Endothelial cell of umbilical vein (primary cell): ENCODE measurements at regions not wholly inside any gene's neighbourhood (a gene's known extent, or its start where the extent isn't known, plus 50 kb on each side); places are given as distances from the start of the nearest gene placed in this dataset.

Source experiments
- BruUV-seq: library from RNA; stranded (reverse); fragments of 400-500 nt; replicated peaks from 2 replicates; lab custom pipeline; 2021; lab: Mats Ljungman, UMichigan
- CTCF ChIA-PET: fragments of 300-600, 350-600 bp; sonication (Branson Sonifier 250); formaldehyde crosslinking; loops from one replicate; lab custom pipeline; 2021; ENCODE audit warnings: antibody characterized with exemption, inconsistent platforms; lab: Charles Lee
- POLR2A ChIA-PET: fragments of 300-600, 350-600 bp; sonication (Branson Sonifier 250); formaldehyde crosslinking; loops from one replicate; lab custom pipeline; 2021; ENCODE audit warnings: antibody characterized with exemption, inconsistent platforms; lab: Charles Lee
- DNase-seq: peaks from one replicate; pipeline ENCODE4 v3.0.0-alpha.2; 2011; ENCODE audit warnings: low read depth, low spot score
- FAIRE-seq: peaks from 2 replicates; lab custom pipeline; 2011; peaks lifted over from hg19 to GRCh38; lab: Jason Lieb, UNC
- H2AFZ ChIP-seq: 2 replicates; pipeline ENCODE4 v1.6.0; 2012; ENCODE audit warnings: low read depth, low read length, control low read depth, inconsistent platforms
- H3K27ac ChIP-seq: 2 replicates; pipeline ENCODE4 v1.5.1; 2011; ENCODE audit warnings: low read depth, mild to moderate bottlenecking, control low read depth, low read length, moderate library complexity; ENCODE audit not compliant: insufficient read depth
- H3K27me3 ChIP-seq, 2 experiments: 2 replicates each; pipeline versions ENCODE4 v1.6.0 to v1.6.1; 2011; ENCODE audit warnings: low read length in 2 of 2, mixed read lengths in 1 of 2; ENCODE audit not compliant: control insufficient read depth in 2 of 2, insufficient read depth in 2 of 2
- H3K36me3 ChIP-seq, 2 experiments: 2 replicates in 1 of 2; 3 replicates in 1 of 2; pipeline ENCODE4 v1.5.1; 2011; ENCODE audit warnings: low read length in 2 of 2, mild to moderate bottlenecking in 1 of 2, moderate library complexity in 1 of 2; ENCODE audit not compliant: control insufficient read depth in 2 of 2, insufficient read depth in 2 of 2; ENCODE audit errors: extremely low read depth in 1 of 2
- H3K4me1 ChIP-seq: 3 replicates; pipeline ENCODE4 v1.5.1; 2011; ENCODE audit warnings: mild to moderate bottlenecking, low read length; ENCODE audit not compliant: control insufficient read depth, insufficient read depth; ENCODE audit errors: extremely low read depth
- H3K4me2 ChIP-seq: 2 replicates; pipeline ENCODE4 v1.6.1; 2011; ENCODE audit warnings: low read length, control low read depth, mixed read lengths; ENCODE audit not compliant: insufficient read depth
- H3K4me3 ChIP-seq, 3 experiments: fragments of 200-600 bp in 1 of 3; sonication (generic), shearing (Covaris generic) in 1 of 3; replicated peaks in 1 of 3; 2 replicates each; pipeline ENCODE4 v1.5.1; 2011 to 2016; ENCODE audit warnings: control low read depth in 3 of 3, low read length in 3 of 3, mild to moderate bottlenecking in 2 of 3, inconsistent platforms in 1 of 3, low read depth in 1 of 3, moderate library complexity in 1 of 3; ENCODE audit not compliant: insufficient read depth in 1 of 3
- H3K79me2 ChIP-seq: 2 replicates; pipeline ENCODE4 v1.6.0; 2012; ENCODE audit warnings: low read length, inconsistent platforms; ENCODE audit not compliant: control insufficient read depth, insufficient read depth
- H3K9ac ChIP-seq: replicated peaks from 2 replicates; pipeline ENCODE3; 2011; ENCODE audit warnings: low read length, control low read depth; ENCODE audit not compliant: insufficient read depth; ENCODE audit errors: extremely low read depth
- H3K9me1 ChIP-seq: replicated peaks from 3 replicates; pipeline ENCODE4 v1.6.0; 2011; ENCODE audit warnings: mild to moderate bottlenecking, low read length; ENCODE audit not compliant: control insufficient read depth, insufficient read depth; ENCODE audit errors: extremely low read depth
- H3K9me3 ChIP-seq: replicated peaks from 2 replicates; pipeline ENCODE4 v1.5.1; 2012; ENCODE audit warnings: low read length, inconsistent platforms; ENCODE audit not compliant: control insufficient read depth, insufficient read depth
- H4K20me1 ChIP-seq: replicated peaks from 2 replicates; pipeline ENCODE3; 2011; ENCODE audit warnings: mild to moderate bottlenecking, low read length; ENCODE audit not compliant: control insufficient read depth, insufficient read depth; ENCODE audit errors: extremely low read depth
- EZH2 ChIP-seq: IDR thresholded peaks from 2 replicates; pipeline ENCODE4 v1.6.1; 2012; ENCODE audit warnings: borderline replicate concordance, low read depth, mild to moderate bottlenecking, moderate library complexity, low read length, inconsistent platforms; ENCODE audit not compliant: severe bottlenecking
- FOS ChIP-seq: IDR thresholded peaks from 2 replicates; pipeline ENCODE4 v1.6.1; 2011; ENCODE audit warnings: mild to moderate bottlenecking, low read length, moderate library complexity, borderline replicate concordance; ENCODE audit not compliant: insufficient read depth
- GATA2 ChIP-seq: IDR thresholded peaks from 2 replicates; pipeline ENCODE4 v1.7.0; 2011; ENCODE audit warnings: low read depth, mild to moderate bottlenecking, moderate library complexity, mixed read lengths, low read length; ENCODE audit not compliant: insufficient read length, insufficient read depth
- JUN ChIP-seq: IDR thresholded peaks from 2 replicates; pipeline ENCODE4 v1.6.1; 2011; ENCODE audit warnings: borderline replicate concordance, low read depth; ENCODE audit not compliant: insufficient read length, insufficient read depth
- POLR2A ChIP-seq: IDR thresholded peaks from 2 replicates; pipeline ENCODE4 v1.6.1; 2012; ENCODE audit warnings: low read depth, mild to moderate bottlenecking, control low read depth, low read length
- POLR2AphosphoS5 ChIP-seq: IDR thresholded peaks from 2 replicates; pipeline ENCODE4 v1.6.1; 2012; ENCODE audit warnings: low read depth, mild to moderate bottlenecking, control low read depth, low read length, moderate library complexity; ENCODE audit not compliant: insufficient read depth
- dilution Hi-C: fragments of 300-500 bp; cut with MboI; formaldehyde crosslinking; loops from one replicate; pipeline ENCODE4 v1.15.0; 2019; ENCODE audit warnings: low sequenced_read_pairs; ENCODE audit not compliant: extremely low pct_ligation_motif_present
- intact Hi-C: fragments of 100-400 bp; cut with micrococcal nuclease; formaldehyde crosslinking; loops from one replicate; pipeline ENCODE4 v1.10.0; 2022
- TF ChIP-seq, protein P1 (sequence below), 2 donors: IDR thresholded peaks; 1 replicate in 1 of 2; 2 replicates in 1 of 2; pipeline ENCODE4 v1.5.1; 2011; ENCODE audit warnings: low read length in 2 of 2, mild to moderate bottlenecking in 2 of 2, moderate library complexity in 2 of 2, control low read depth in 1 of 2, inconsistent platforms in 1 of 2, low read depth in 1 of 2; ENCODE audit not compliant: insufficient read depth in 1 of 2; ENCODE audit errors: extremely low read depth in 1 of 2
- TF ChIP-seq, protein P2 (sequence below): IDR thresholded peaks from 2 replicates; pipeline ENCODE4 v1.6.1; 2011; ENCODE audit not compliant: insufficient read depth, insufficient read length

GRCh38 chr10:44697116-44697515, 214.0 kb upstream of the TMEM72 start:
- DNase-seq (no peak), FAIRE-seq (no peak)
- no peak overlapping the region for H3K27ac ChIP-seq
- no peaks in the 10 kb centered on the region for H3K27me3 ChIP-seq
- no peaks in the 10 kb centered on the region for H3K79me2 ChIP-seq
- TF ChIP-seq POLR2AphosphoS5 (no peak), EZH2 (no peak), FOS (no peak), JUN (no peak)
- no peaks in the 10 kb centered on the region for H4K20me1 ChIP-seq
- intact Hi-C loops = no loop called here
- CTCF ChIA-PET = no interaction called here
- no peak overlapping the region for H3K4me3 ChIP-seq
- no peaks in the 10 kb centered on the region for H3K36me3 ChIP-seq
- no peaks in the 10 kb centered on the region for H3K9me1 ChIP-seq
- BruUV-seq = no TSS peak
- H3K9me3 ChIP-seq = no peaks in the 10 kb centered on the region
- no peak overlapping the region for H2AFZ ChIP-seq
- no peak overlapping the region for H3K9ac ChIP-seq
- POLR2A ChIA-PET = interaction anchor here (0.6 kb wide), 1 partner anchor 279 kb away, joined by 3 read pairs; no protein-coding TSS in a partner anchor
- H3K4me1 ChIP-seq = no peaks in the 10 kb centered on the region
- dilution Hi-C loops = no loop called here
- H3K4me2 ChIP-seq = no peak overlapping the region

DNA sequence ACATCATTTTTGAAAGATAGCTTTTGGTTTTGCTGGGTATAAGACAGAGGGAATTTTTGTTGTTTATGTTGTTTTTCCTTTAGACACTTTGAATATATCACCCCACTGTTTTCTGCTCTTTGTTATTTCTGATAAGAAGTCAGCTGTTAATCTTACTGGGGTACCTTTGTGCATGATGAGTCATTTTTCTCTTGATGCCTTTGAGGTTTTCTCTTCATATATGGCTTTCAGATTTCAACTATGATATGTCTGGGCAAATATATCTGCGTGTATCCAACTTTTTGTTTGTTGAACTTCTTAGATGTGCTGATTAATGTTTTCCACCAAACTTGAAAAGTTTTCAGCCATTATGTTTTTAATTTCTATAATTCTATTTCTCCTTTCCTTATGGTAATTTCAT, 208.6 kb upstream of the TMEM72 start:
- Histone ChIP-seq H3K9me3 (no peaks in the 10 kb centered on the region), H3K4me1 (no peaks in the 10 kb centered on the region), H3K36me3 (no peaks in the 10 kb centered on the region), H3K4me2 (no peak overlapping the region), H3K27me3 (no peaks in the 10 kb centered on the region), H3K9ac (no peak overlapping the region), H3K79me2 (no peaks in the 10 kb centered on the region), H2AFZ (no peak overlapping the region), H3K9me1 (no peaks in the 10 kb centered on the region), H3K4me3 (no peak overlapping the region), H4K20me1 (no peaks in the 10 kb centered on the region), H3K27ac (no peak overlapping the region)
- DNase-seq (no peak), FAIRE-seq (no peak)
- intact Hi-C loops (no loop called here), dilution Hi-C loops (no loop called here)
- no TSS peak for BruUV-seq
- ChIA-PET CTCF (no interaction called here), POLR2A (no interaction called here)
- TF ChIP-seq, protein P1, sequence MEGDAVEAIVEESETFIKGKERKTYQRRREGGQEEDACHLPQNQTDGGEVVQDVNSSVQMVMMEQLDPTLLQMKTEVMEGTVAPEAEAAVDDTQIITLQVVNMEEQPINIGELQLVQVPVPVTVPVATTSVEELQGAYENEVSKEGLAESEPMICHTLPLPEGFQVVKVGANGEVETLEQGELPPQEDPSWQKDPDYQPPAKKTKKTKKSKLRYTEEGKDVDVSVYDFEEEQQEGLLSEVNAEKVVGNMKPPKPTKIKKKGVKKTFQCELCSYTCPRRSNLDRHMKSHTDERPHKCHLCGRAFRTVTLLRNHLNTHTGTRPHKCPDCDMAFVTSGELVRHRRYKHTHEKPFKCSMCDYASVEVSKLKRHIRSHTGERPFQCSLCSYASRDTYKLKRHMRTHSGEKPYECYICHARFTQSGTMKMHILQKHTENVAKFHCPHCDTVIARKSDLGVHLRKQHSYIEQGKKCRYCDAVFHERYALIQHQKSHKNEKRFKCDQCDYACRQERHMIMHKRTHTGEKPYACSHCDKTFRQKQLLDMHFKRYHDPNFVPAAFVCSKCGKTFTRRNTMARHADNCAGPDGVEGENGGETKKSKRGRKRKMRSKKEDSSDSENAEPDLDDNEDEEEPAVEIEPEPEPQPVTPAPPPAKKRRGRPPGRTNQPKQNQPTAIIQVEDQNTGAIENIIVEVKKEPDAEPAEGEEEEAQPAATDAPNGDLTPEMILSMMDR (IDR thresholded peaks at IDR 0.05; ENCODE audit: extremely low read depth in 1 of 2, insufficient read depth in 1 of 2, low read depth in 1 of 2, low read length in 2 of 2) = no peak
- no peak for TF ChIP-seq POLR2AphosphoS5
- TF ChIP-seq EZH2 = no peak
- TF ChIP-seq POLR2A = no peak
- TF ChIP-seq, protein P2, sequence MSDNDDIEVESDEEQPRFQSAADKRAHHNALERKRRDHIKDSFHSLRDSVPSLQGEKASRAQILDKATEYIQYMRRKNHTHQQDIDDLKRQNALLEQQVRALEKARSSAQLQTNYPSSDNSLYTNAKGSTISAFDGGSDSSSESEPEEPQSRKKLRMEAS = no peak
- TF ChIP-seq FOS = no peak
- no peak for TF ChIP-seq JUN
- no peak for TF ChIP-seq GATA2
